ENCODE measurements at regions not wholly inside any gene's neighbourhood (a gene's known extent, or its start where the extent isn't known, plus 50 kb on each side); places are given as distances from the start of the nearest gene placed in this dataset.
A peak's percentile ranks its signal among the peaks of the same experiment; 100 is the strongest.

- DNase-seq (ENCODE audit: low read depth) = no peak
- no peak for TF ChIP-seq CTCF (conservative IDR thresholded peaks at IDR 0.05; ENCODE audit: control insufficient read depth, insufficient read depth, low read depth, low read length)
- no peak overlapping the region for H3K4me3 ChIP-seq (ENCODE audit: control insufficient read depth, low read depth, low read length)
These were observed 95.8 kb upstream of the NR4A3 start for GRCh38 chr9:99725852-99726251.

GRCh38 chr9:99726758-99727157 lies 94.9 kb upstream of the NR4A3 start:
- no peak overlapping the region for H3K4me3 ChIP-seq (ENCODE audit: control insufficient read depth, low read depth, low read length)
- no peak for TF ChIP-seq CTCF (conservative IDR thresholded peaks at IDR 0.05; ENCODE audit: control insufficient read depth, insufficient read depth, low read depth, low read length)
- DNase-seq (ENCODE audit: low read depth) = no peak

DNA sequence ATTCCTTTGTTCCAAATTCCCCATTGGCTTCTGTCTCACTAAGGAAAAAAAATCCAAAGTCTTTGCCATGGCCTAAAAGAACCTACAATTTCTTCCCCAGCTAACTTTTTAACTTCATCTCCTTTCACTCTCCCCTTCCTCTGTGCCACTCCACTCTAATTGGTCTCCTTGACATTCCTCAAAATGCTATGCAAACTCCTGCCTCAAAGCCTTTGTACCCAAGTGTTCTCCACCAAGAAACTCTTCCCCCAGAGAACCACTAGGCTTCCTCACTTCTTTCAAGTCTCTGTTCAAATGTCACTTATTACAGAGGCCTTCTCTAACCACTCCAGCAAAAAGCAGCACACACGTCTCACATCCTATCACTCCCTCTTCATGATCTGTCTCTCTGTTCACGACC lies 91.6 kb upstream of the NR4A3 start:
- no peak for TF ChIP-seq CTCF (conservative IDR thresholded peaks at IDR 0.05; ENCODE audit: control insufficient read depth, insufficient read depth, low read depth, low read length)
- DNase-seq (ENCODE audit: low read depth) = no peak
- no peak overlapping the region for H3K4me3 ChIP-seq (ENCODE audit: control insufficient read depth, low read depth, low read length)

GRCh38 chr9:99731950-99732349 lies 89.7 kb upstream of the NR4A3 start:
- no peak for TF ChIP-seq CTCF (conservative IDR thresholded peaks at IDR 0.05; ENCODE audit: control insufficient read depth, insufficient read depth, low read depth, low read length)
- DNase-seq (ENCODE audit: low read depth) = no peak
- H3K4me3 ChIP-seq (ENCODE audit: control insufficient read depth, low read depth, low read length) = no peak overlapping the region

- no peak for TF ChIP-seq CTCF (conservative IDR thresholded peaks at IDR 0.05; ENCODE audit: control insufficient read depth, insufficient read depth, low read depth, low read length)
- H3K4me3 ChIP-seq (ENCODE audit: control insufficient read depth, low read depth, low read length) = no peak overlapping the region
These were observed 89.0 kb upstream of the NR4A3 start for GRCh38 chr9:99732715-99733114.

GRCh38 chr9:99735041-99735440 lies 86.6 kb upstream of the NR4A3 start:
- TF ChIP-seq CTCF (conservative IDR thresholded peaks at IDR 0.05; ENCODE audit: control insufficient read depth, insufficient read depth, low read depth, low read length) = no peak
- no peak overlapping the region for H3K4me3 ChIP-seq (ENCODE audit: control insufficient read depth, low read depth, low read length)
- no peak for DNase-seq (ENCODE audit: low read depth)

More at GRCh38 chr9:99732715-99733114, 89.0 kb upstream of the NR4A3 start:
- DNase-seq (ENCODE audit: low read depth) = peak; percentile 35

DNA sequence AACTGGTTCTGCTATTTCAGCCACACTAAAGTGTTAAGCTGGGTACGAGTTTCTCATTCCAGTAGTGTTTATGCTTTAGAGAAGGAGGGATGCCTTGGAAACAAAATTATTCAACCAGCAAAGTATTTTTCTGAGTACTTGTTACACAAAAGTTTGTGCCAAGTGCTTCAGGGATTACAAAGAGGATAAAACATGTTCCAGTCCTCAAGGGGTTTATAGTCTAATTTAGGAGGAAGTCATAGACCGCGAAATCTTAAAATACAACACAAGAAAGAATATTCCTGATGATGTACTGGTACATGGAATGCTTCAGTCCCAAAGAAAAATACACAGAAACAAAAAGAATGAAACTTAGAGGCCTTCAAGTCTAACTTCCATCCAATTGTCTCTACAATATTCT lies 85.4 kb upstream of the NR4A3 start:
- TF ChIP-seq CTCF (conservative IDR thresholded peaks at IDR 0.05; ENCODE audit: control insufficient read depth, insufficient read depth, low read depth, low read length) = no peak
- no peak for DNase-seq (ENCODE audit: low read depth)
- no peak overlapping the region for H3K4me3 ChIP-seq (ENCODE audit: control insufficient read depth, low read depth, low read length)
